Hematopoietic multipotent progenitor cell treated with erythropoietin and hydrocortisone succinate and interleukin-3 and kit ligand, for 8 days (in vitro differentiated cells): ENCODE measurements at regions not wholly inside any gene's neighbourhood (a gene's known extent, or its start where the extent isn't known, plus 50 kb on each side); places are given as distances from the start of the nearest gene placed in this dataset.

Experiments
- DNase-seq: peaks from one replicate; pipeline ENCODE4 v3.0.0-alpha.2; 2015

DNA sequence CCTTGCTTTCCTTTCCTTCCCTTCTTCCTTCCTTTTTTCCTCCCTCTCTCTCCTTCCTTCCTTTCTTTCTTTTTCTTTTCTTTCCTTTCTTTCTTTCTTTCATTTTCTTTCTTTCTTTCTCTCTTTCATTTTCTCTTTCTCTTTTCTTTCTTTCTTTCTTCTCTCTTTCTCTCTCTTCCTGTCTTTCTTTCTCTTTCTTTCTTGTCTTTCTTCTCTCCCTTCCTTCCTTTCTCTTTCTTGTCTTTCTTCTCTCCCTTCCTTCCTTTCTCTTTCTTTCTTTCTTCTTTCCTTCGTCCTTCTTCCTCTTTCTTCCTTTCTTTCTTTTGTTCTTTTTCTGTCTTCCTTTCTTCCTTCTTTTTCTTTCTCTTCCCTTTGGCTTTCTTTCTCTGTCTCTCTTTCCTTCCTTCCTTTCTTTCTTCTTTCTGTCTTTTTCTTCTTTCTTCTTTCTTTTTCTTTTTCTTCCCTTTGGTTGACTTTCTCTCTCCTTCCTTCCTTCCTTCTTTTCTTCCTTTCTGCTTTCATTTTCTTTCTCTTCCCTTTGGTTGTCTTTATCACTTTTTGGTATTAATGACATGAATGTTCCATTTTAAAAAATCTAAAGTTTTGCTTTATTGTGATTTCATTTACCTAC, 496.4 kb upstream of the CBLB start:
- DNase-seq: no peak

DNA sequence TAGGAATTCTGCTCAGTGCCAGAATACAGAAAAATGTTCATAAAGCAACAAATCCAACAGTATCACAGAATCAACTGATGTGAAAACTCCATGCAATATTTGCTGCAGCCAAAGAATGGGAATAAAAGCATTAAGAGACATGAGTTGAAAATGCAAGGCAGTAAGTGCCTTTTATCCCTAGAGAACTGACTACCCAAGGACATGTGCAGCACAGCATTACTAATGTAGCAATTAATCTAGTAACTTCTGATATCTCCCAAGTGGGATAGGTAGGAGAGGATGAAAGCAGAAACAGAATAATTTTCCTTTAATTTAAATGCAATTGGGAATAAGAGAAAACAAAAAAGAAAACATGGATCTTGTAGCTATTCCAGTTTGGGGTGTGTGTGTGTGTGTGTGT, 497.5 kb upstream of the CBLB start:
- DNase-seq: no peak

DNA sequence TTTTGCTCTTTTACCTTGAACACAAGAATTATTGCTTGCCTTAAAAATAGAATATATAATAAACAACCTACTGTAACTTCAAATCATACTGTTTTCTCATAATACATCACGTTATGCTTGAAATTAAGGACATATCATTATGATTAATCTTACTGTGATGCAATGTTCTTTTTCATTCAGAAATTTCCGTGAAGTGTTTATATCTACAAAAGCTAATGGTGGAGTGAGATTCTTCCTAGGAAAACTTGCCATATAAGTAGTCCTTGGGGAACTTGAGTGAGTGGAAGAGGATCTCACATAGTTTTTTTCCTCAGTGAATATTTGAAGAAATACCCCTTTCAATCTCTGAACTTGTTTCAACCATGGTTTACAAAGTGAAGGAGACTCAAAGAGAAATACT, 498.7 kb upstream of the CBLB start:
- no peak for DNase-seq

DNA sequence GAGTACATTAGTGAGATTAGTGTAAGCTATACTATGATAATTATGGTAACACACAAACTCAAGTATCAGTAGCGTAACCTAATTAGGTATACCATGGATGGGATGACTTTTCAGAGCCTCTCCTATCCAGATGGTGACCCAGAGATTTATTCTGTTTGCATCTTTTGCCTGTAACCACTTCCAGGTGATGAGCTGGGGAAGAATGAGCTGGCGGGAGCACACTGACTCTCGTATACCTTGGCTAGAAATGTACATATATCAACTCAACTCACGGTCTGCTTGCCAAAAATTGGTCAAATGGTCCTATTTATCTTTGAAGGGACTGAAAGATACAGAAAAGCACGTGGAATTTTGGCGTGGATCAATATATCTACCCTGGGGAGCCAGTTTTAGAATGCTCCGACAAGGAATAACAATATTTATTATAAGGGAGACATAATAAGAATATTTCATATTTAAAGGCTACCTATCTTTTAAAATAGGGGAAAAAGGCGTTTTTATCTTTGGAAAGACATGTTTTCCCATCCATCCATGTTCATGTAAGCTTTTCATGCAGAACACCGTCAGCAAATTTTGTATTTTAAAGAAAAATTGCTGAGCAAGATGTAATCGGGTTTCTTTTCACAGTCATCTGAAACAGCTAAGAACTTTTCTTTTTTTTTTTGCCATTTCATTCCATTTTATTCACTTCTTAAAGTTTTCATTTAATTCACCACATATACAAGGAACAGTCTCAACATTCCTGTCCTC, 502.6 kb upstream of the CBLB start:
- no peak for DNase-seq

DNA sequence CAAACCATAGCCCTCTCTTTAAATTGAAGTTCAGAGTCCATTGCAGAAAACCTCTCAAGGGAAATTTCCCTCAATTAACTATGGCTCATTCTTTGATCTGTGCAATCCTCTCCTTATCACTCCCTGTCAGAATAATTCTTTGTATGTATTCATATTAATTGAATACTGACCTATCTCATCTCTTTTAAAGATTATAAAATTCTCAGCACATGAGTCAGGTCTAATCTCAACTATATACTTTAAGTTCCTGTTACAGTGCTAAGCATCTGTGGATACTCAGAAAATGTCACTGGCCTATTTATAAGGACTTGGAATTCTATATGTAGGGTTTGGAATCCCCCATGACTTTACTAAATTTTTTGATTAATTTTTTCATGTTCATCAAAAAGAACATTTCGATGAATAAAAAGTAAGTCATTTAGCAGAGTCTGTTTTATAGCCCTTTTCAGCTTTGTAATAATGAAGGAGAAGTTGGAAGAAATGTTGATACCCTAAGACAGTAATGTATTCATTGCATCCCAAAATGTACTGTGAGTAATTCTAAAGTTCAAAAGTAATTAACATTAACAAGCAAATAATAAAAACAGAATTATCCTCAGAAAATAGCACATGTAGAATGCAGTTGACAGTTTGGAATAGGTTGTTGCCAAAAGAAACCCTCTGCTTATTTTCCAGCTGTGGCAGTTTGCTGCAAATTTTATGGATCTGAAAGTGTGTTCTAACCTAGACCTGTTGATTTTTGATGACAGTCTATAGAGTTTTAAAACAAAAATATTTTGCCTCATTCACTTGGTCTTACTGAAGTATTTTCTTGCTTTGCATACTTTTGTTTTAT, 503.4 kb upstream of the CBLB start:
- no peak for DNase-seq

DNA sequence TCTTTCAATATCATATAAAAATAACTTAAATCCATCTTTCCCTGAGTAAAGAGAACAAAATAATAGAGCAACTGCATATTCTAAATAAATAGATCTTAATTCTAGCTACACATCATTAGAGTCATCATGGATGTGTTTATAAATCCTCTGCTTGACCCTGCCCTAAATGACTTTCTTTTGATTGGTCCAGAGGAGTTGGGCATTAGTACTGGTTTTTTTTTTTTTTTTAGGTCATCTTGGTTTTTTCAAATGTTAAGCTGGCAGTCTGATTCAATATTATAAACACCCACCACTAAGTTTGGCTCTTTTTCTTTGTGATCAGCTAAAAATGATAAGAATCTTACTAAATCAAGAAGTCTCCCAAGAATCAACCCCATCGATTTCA, 504.0 kb upstream of the CBLB start:
- no peak for DNase-seq

DNA sequence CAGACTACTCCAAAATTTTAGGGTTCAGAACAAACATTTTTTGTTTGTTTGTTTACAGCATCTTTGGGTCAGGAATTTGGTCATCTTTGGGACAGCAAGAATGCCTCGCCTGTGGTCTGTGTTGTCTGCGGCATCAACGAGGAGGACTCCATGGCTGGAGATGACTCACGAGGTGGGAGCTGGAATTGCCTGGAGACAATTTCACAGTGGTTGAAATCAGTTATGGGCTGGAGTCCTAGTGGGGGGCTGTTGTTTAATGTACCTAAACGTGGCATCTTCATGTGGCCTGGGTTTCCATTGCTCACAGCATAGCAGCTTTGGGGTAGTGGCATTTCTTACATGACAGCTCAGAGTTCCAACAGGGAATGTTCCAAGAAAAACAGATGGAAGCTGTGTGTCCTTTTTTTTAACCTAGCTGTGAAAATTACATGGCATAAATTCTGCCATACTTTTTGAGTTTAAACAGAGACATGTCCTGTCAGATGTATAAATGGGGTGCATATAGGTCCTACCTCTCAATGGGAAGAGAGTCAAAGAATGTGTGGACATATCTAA, 507.3 kb upstream of the CBLB start:
- no peak for DNase-seq

DNA sequence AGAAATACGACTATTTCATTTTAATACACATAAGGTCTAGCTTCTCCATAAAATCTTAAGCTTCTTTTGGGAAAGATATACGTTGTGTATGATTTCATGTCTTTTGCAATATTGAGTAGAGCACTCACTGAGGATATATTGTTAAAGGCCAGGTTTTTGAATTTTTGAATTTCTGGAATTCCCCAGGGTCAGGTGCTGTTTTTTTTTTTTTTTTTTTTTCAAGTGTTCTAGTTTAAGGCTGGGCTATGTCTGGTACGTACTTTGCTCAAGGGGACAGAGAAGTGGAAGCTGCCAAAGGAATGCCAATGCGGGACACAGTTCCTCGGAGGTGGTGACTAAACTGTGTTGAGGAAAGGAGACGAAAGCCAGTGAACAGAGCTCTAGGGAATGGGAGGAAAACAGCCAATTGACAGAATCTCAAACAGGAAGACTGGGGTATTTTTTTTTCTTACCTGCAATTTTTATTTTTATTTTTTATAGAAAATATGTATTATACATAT, 510.5 kb upstream of the CBLB start:
- DNase-seq: no peak

DNA sequence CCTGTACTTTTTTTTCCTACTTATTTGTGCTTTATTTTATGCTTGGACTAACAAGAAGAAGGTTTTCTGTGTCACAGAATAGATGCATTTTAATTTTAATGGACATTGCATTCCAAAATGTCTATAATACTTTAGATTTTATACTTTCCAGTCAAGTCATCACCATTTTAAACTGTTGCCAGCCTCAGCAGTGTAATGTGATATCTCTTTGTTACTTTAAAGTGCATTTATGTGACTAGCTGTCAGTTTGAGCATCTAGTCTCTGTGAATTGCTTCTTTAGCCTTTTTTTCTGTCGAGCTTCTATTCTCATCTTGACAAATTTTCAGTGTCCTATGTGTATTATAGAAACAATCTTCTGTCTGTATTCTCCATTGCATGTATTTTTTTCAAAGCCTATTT, 511.4 kb upstream of the CBLB start:
- no peak for DNase-seq

DNA sequence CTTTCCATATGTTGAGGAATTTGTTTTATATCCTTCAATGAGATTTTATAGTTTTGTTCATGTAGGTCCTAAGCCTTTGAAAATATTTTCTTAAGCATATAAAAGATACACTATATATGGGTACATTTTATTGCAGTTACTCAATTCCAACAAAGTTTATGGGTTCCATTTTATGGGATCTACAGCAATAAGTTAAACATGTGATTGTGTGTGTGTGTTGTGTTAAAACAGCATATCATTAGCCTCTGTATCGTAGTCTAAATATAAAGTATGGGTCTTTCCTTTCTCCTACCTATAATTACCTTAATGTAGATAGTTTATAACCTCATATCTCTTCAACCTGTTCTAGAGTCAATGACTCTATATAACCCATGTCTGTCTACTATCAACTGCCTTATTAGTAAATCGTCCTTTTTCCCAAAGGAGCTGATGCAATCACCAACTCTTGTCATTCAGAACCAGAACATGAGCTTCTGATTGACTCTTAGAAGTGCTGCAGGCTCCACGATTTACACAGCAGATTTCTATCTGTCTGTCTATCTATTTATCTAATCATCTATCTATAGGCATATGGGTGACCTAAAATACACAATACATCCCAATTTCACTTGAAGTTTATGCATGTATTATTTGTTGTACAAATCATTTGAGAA, 512.6 kb upstream of the CBLB start:
- DNase-seq: no peak

DNA sequence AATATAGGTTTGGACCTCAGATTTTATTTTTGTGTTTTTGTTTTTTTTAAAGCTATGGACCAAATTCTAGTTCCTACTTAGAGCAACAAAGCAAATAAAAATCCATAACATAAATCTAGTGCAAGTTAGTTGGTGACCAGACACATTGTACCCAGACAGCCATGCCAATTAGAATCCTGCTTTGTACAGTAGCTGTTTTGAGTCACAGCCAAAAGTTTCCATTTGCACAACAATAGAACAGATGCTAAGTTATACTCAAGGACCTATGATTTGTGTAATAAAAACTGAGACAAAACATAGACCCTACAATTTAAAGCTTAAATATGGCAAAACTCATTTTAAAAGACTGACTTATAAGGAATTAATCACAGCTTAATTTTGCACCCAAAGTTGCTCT, 513.1 kb upstream of the CBLB start:
- DNase-seq: no peak

DNA sequence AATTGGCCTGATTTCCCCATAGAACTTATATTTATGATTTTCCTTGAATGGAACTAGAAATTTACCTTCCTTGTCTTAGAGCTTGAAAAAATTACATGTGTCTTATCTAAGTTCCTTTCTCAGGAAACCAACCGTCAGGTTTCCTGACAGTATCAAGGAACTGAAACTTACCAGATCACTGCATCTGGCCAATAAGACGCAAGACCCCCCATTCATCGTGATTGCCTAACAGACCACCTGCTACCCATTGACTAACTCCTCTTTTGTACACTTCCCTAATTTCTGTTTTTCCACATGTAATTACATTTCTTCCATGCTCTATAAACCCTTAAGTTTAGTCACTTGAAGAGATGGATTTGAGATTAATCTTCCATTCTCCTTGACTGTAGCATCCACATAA, 517.2 kb upstream of the CBLB start:
- no peak for DNase-seq

DNA sequence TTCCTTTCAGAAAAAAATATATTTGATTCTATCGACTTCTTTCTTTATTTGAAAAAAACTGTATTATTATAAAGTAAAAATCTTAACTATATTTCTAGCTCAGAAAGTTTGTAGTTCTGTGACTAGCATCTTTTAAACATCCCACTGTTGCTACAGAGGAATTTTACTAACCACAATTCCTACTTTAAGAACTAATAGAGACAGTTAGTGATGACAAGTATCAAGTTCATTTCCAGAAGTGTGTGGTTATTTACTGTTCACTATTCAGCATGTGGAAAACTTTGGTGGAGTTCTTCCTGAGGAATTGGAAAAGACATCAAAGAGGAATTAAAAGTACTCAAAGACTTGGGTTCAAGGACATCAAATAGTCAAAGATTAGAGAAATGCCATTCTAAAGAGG, 524.1 kb upstream of the CBLB start:
- no peak for DNase-seq

DNA sequence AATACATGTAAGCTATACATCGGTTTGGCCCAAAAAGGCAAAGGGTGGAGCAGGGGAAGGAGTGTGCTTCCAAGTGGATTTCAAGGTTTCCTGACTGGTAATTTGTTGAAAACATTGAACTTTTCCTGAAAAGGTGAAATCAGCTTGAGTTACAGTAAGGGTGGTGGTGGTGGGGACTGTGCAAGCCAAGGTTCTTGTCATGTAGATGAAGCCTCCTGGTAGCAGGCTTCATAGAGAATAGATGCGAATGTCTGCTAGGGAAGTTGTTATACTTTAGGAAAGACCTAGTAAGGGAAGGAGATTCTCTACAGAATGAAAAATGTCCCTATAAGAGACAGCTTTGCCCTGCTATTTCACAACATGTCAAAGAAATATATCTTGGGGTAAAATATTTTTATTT, 528.2 kb upstream of the CBLB start:
- DNase-seq: no peak

DNA sequence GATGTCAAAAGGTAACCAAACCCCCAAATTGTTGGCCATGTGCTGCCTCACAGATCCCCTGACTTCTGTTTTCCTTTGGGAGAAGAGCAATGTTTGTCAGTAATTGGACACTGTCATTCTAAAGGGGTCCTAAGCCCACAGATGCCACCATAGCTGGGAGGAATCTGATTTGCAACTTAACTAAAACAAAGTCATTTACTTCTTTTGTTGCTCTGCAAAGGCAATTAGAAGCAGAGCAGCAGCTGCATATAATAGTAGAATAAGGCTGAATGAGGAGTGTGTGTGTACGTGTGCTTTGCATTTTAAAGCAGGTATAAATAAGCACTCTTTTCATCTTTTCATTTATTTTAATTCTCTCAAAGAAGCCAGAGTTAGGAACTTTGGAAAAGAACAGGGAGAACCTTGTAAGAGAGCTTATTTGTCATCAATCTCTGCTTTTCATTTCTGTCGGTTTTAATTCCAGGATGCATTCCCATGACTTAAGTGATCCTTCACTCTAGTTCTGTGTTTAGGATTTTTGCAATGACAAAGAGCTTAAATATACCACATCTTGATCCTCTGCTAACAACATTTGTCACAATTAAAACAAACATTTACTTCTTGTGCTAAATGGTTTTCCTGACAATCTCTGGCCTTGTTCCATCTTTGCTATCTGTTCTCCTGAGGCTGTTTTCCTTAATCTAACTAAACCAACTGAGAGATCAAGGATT, 530.2 kb upstream of the CBLB start:
- DNase-seq: no peak

DNA sequence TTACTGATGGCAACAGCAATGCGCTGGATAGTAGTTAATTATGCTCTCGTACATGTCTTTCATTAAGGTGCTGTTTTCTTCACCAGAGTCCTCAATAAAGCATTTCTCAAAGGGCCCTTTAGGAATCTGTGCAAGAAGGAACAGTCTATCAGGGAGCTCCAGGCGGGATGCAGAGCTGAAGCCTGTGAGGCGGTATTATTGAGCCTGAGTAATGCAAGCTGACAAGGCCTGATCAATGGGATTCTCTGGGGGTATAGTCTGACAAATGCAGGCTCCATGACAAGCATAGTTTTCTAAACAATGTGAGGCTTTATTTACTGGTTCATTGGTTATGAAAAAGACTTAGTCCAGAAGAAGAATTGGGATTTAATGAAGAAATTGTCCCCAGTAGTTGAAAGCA, 530.9 kb upstream of the CBLB start:
- no peak for DNase-seq

DNA sequence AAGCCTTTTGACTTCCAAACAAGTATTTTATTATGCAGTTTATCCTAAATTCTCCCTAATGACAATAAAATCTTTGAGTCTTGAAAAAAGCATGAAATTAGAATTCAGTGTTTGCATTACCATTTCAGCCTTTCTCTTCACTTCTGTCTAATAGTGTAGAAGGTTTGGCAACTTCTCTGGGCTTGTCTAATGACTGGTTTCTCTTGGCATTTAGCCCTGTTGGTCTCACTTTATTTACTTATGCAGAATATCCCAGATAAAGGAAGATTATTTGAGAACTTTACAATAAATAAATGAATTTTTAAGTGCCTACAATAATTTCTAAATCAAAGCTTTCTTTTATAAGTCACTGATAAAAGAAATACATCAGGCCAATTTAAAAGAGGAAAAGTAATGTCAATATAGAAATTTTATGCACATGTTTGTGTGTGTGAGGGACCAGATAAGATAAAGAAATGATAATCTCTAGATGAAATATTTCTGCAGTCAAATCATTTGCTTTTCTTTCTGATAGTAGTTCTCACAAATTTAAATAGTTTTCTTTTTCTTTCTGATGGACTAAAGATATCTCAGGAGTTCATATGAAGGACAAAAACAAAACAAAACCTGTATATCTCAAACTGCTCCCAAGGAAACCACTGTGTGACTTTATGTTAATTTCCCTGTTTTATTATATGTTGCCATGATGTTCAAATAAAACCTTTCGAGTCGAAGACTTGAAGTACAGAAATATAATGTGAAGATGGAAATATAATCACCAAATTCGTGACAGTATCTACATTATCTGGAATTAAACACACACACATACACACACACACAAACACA, 533.1 kb upstream of the CBLB start:
- DNase-seq: no peak

DNA sequence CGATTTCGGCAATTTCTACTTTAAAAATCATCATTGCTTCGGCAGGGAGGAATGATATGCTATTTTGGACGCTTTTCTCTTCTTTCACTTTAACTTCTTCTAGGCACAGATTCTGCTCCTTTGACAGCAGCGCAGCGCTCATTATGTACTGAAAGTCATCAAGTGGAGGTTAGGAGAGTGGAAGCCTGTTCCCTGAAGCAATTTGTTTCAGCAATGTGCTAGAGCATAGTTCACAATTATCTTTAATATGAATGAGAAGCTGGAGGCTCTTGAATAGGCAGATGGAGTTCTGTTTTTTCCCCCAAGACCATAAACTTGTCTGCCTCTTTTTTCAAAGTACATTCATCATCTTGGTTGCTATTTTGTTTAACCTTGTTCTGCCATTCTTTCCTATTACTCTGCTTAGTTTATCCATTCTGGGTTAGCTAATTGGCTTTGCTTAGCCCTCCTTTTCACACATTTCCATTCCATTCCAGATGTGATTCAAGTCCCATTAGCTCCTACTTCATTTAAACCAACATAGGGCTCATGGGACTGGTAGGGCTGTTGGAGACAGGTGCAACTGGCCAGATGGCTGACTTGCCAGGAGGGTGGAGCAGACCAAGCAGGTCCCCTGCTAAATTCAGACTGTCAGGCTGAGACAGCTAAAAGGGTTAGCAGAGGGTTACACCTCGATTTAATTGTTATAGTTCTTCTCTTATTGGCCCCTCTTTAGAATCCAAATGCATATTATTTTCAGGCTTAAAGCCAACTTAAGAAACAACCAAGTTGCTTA, 534.7 kb upstream of the CBLB start:
- no peak for DNase-seq

DNA sequence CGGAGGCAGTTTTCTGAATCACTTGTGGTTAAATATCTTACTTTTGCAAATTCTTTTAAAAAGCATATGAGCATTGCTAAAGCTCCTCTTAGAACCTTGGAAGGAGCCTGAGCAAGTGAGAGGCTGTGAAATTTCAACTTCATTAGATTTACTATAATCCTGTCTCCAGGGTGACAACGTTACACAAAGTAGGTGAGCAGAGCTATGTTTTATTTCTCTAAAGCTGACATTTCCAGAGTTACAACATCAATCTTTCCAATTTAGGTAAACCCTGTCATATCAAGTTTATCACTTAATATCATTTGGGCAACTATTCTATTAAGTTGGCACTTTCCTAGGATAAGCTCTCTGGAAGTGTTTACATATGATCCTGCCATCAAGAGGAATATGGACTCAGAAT, 544.9 kb upstream of the CBLB start:
- no peak for DNase-seq

DNA sequence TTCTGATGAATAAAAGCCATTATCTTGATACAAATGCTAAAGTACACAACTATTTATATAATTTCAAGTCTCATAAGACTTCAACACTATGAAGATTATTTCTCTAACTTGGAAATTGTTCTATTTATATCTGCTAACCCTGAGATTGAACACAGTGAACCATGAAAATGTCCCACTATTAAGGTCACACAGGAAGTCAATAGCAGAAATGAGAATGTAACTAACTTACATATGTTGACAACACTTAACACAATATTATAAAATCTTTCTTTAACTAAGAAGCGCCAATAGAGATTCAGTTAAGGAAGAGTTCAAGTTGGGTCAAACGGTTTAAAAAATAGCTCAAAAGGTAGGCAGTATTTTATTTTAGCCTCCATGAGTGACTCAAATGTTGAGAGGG, 551.8 kb upstream of the CBLB start:
- DNase-seq: no peak

DNA sequence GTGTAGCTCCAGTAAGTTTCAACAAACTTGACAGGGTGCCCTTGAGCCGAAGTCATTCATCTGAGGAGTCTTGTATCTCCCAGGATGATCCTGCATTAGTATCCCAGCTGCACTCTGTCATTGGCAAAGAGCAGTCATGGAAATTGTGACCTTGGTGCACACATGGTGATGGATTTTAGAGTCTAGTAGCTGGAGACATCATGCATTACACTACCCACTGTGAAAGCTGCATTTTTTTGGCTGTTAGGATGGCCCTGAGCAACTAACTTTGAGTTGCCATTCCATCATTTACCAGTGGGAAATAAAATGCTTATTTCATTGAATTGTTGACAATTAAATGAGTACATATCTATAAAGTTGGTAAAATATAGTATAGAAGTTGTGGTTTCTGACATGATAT, 552.6 kb upstream of the CBLB start:
- DNase-seq: no peak
